ENCODE measurements at regions not wholly inside any gene's neighbourhood (a gene's known extent, or its start where the extent isn't known, plus 50 kb on each side); places are given as distances from the start of the nearest gene placed in this dataset.

GRCh38 chr2:156864753-156865152, 392.8 kb upstream of the GALNT5 start (continued):
- TF ChIP-seq ATF5 (CRISPR knock-in tag; IDR thresholded peaks at IDR 0.05; ENCODE audit: low read depth), result no peak
- TF ChIP-seq ZNF737 (CRISPR knock-in tag; IDR thresholded peaks at IDR 0.05; ENCODE audit: borderline replicate concordance), result no peak
- TF ChIP-seq ZNF382 (CRISPR knock-in tag; IDR thresholded peaks at IDR 0.05; ENCODE audit: borderline replicate concordance), result no peak

DNA sequence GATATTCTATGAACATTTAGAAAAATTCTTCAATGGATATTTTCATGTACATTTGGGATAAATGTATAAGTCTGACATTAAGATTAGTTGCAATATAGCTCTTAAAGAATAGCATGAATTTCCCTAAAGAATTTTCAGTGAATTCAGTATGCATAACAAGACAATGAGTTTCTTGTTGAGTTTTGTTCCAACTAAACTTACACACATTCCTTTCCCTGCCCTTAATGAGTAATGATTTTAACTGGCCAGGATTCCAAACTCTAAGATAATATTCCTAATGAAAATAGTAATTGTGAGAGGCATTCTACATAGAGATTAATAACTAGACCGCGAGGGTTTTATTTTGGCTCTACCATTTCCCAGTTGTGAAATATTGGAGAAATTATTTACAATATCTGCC, 390.3 kb upstream of the GALNT5 start:
- H3K27ac ChIP-seq (ENCODE audit: extremely low read length, insufficient read depth, low read length), result no peak overlapping the region
- H3K79me2 ChIP-seq (ENCODE audit: insufficient read depth, low read length), result no peaks in the 10 kb centered on the region
- H3K4me3 ChIP-seq (replicated peaks in 1 of 3; ENCODE audit: insufficient read depth in 1 of 3, low read depth in 2 of 3, low read length in 3 of 3), result no peak overlapping the region
- ChIA-PET POLR2A (no interaction called here), CTCF (ENCODE audit: low intra/inter-chr PET ratio, low total read pairs) (no interaction called here)
- ATAC-seq (no peak), FAIRE-seq (no peak), DNase-seq (ENCODE audit: low spot score) (no peak)
- in situ Hi-C loops (cut with HindIII; ENCODE audit: extremely low pct_ligation_motif_present, low pct_unique_long_range_greater_than_20kb) (no loop called here), intact Hi-C loops (cut with micrococcal nuclease; ENCODE audit: unreplicated experiment) (no loop called here)
- H3K4me2 ChIP-seq (ENCODE audit: low read depth, low read length), result no peak overlapping the region
- H4K20me1 ChIP-seq (ENCODE audit: insufficient read depth, low read length), result no peaks in the 10 kb centered on the region
- no peaks in the 10 kb centered on the region for H3K9me3 ChIP-seq (ENCODE audit: low read length)
- BruUV-seq (replicated peaks), result no TSS peak
- H3K9ac ChIP-seq (ENCODE audit: insufficient read depth, low read depth, low read length), result no peak overlapping the region
- no peaks in the 10 kb centered on the region for H3K27me3 ChIP-seq (ENCODE audit: control insufficient read depth in 1 of 2, insufficient read depth in 2 of 2, low read length in 2 of 2)
- H2AFZ ChIP-seq (ENCODE audit: low read length), result no peak overlapping the region
- H3K36me3 ChIP-seq (replicated peaks in 1 of 2; ENCODE audit: control insufficient read depth in 1 of 2, insufficient read depth in 2 of 2, low read length in 2 of 2), result no peaks in the 10 kb centered on the region
- WGBS (ENCODE audit: low lambda C conversion rate), result 54% methylated on average over 2 of the region's 2 CpGs
- H3K4me1 ChIP-seq (ENCODE audit: insufficient read depth, low read length), result no peaks in the 10 kb centered on the region
- TF ChIP-seq SRSF4 (IDR thresholded peaks at IDR 0.05; ENCODE audit: low read depth, low read length, poor library complexity, severe bottlenecking) (no peak), ZNF407 (CRISPR knock-in tag; IDR thresholded peaks at IDR 0.05; ENCODE audit: not compliant biosample characterization) (no peak), ZNF207 (IDR thresholded peaks at IDR 0.05; ENCODE audit: borderline replicate concordance) (no peak), ZNF567 (CRISPR knock-in tag; IDR thresholded peaks at IDR 0.05; ENCODE audit: borderline replicate concordance) (no peak), CCDC6 (CRISPR knock-in tag; IDR thresholded peaks at IDR 0.05) (no peak), RXRB (CRISPR knock-in tag; IDR thresholded peaks at IDR 0.05; ENCODE audit: borderline replicate concordance) (no peak), GZF1 (CRISPR knock-in tag; IDR thresholded peaks at IDR 0.05) (no peak)
- TF ChIP-seq, protein P1, sequence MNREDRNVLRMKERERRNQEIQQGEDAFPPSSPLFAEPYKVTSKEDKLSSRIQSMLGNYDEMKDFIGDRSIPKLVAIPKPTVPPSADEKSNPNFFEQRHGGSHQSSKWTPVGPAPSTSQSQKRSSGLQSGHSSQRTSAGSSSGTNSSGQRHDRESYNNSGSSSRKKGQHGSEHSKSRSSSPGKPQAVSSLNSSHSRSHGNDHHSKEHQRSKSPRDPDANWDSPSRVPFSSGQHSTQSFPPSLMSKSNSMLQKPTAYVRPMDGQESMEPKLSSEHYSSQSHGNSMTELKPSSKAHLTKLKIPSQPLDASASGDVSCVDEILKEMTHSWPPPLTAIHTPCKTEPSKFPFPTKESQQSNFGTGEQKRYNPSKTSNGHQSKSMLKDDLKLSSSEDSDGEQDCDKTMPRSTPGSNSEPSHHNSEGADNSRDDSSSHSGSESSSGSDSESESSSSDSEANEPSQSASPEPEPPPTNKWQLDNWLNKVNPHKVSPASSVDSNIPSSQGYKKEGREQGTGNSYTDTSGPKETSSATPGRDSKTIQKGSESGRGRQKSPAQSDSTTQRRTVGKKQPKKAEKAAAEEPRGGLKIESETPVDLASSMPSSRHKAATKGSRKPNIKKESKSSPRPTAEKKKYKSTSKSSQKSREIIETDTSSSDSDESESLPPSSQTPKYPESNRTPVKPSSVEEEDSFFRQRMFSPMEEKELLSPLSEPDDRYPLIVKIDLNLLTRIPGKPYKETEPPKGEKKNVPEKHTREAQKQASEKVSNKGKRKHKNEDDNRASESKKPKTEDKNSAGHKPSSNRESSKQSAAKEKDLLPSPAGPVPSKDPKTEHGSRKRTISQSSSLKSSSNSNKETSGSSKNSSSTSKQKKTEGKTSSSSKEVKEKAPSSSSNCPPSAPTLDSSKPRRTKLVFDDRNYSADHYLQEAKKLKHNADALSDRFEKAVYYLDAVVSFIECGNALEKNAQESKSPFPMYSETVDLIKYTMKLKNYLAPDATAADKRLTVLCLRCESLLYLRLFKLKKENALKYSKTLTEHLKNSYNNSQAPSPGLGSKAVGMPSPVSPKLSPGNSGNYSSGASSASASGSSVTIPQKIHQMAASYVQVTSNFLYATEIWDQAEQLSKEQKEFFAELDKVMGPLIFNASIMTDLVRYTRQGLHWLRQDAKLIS (CRISPR knock-in tag; IDR thresholded peaks at IDR 0.05), result no peak

All from HepG2 (cell line).